Glutamatergic neuron (in vitro differentiated cells): ENCODE measurements at regions not wholly inside any gene's neighbourhood (a gene's known extent, or its start where the extent isn't known, plus 50 kb on each side); places are given as distances from the start of the nearest gene placed in this dataset.
"Not testable (repeated sequence)": the region's sequence is repeated elsewhere in the genome, so short reads cannot be mapped to it uniquely, and the experiment has no call there.

Experiments used
- DNase-seq: peaks from one replicate; pipeline ENCODE4 v3.0.0; 2022
- H3K27ac Mint-ChIP-seq: one replicate; pipeline ENCODE4 v1.8.0; 2020; ENCODE audit warnings: mild to moderate bottlenecking, mixed read lengths, inconsistent platforms; ENCODE audit not compliant: unreplicated experiment
- H3K27me3 Mint-ChIP-seq: one replicate; pipeline ENCODE4 v1.8.0; 2020; ENCODE audit warnings: mild to moderate bottlenecking, moderate library complexity, mixed read lengths, inconsistent platforms; ENCODE audit not compliant: unreplicated experiment
- H3K36me3 Mint-ChIP-seq: one replicate; pipeline ENCODE4 v1.8.0; 2020; ENCODE audit warnings: mild to moderate bottlenecking, mixed read lengths, inconsistent platforms; ENCODE audit not compliant: unreplicated experiment
- H3K4me1 Mint-ChIP-seq: one replicate; pipeline ENCODE4 v1.8.0; 2020; ENCODE audit warnings: mild to moderate bottlenecking, low read depth, mixed read lengths, inconsistent platforms; ENCODE audit not compliant: unreplicated experiment
- H3K4me3 Mint-ChIP-seq: one replicate; pipeline ENCODE4 v1.8.0; 2020; ENCODE audit warnings: mild to moderate bottlenecking, mixed read lengths, inconsistent platforms; ENCODE audit not compliant: unreplicated experiment
- H3K9me3 Mint-ChIP-seq: one replicate; pipeline ENCODE4 v1.8.0; 2020; ENCODE audit warnings: mild to moderate bottlenecking, moderate library complexity, mixed read lengths, inconsistent platforms; ENCODE audit not compliant: unreplicated experiment
- TF ChIP-seq, protein P1 (sequence below): fragments of 200-600 bp; sonication (generic); IDR thresholded peaks from one replicate; pipeline ENCODE4 v1.5.0; 2021; ENCODE audit not compliant: partially characterized antibody, unreplicated experiment

DNA sequence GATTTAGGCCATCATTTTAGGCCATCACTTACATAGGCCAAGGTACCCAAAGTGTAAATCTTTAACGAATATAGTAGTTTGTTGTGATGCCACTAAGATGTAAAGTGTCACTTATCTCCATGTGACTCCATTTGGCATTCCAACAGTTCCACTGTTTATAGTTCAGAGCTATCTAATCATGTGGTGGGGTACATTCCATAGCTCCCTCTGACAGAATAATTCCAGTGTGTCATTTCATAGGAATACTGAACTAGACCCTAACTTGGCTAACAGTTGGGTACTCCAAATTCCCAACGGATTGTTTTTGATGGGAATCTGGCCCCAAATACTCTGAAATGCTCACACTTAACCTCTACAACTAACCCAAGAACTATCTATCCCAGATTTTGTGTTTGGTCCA is 76.7 kb upstream of the FST start:
- no peaks in the 10 kb centered on the region for H3K9me3 Mint-ChIP-seq
- H3K4me1 Mint-ChIP-seq, result no peaks in the 10 kb centered on the region
- TF ChIP-seq, protein P1, sequence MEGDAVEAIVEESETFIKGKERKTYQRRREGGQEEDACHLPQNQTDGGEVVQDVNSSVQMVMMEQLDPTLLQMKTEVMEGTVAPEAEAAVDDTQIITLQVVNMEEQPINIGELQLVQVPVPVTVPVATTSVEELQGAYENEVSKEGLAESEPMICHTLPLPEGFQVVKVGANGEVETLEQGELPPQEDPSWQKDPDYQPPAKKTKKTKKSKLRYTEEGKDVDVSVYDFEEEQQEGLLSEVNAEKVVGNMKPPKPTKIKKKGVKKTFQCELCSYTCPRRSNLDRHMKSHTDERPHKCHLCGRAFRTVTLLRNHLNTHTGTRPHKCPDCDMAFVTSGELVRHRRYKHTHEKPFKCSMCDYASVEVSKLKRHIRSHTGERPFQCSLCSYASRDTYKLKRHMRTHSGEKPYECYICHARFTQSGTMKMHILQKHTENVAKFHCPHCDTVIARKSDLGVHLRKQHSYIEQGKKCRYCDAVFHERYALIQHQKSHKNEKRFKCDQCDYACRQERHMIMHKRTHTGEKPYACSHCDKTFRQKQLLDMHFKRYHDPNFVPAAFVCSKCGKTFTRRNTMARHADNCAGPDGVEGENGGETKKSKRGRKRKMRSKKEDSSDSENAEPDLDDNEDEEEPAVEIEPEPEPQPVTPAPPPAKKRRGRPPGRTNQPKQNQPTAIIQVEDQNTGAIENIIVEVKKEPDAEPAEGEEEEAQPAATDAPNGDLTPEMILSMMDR, result no peak
- no peak for DNase-seq
- no peaks in the 10 kb centered on the region for H3K27me3 Mint-ChIP-seq
- no peak overlapping the region for H3K4me3 Mint-ChIP-seq
- H3K36me3 Mint-ChIP-seq, result no peaks in the 10 kb centered on the region
- H3K27ac Mint-ChIP-seq, result no peak overlapping the region

- no peaks in the 10 kb centered on the region for H3K9me3 Mint-ChIP-seq
- no peaks in the 10 kb centered on the region for H3K4me1 Mint-ChIP-seq
- no peak overlapping the region for H3K4me3 Mint-ChIP-seq
- TF ChIP-seq, protein P1, result no peak
- no peak for DNase-seq
- H3K27ac Mint-ChIP-seq, result no peak overlapping the region
- H3K36me3 Mint-ChIP-seq, result no peaks in the 10 kb centered on the region
- H3K27me3 Mint-ChIP-seq, result no peaks in the 10 kb centered on the region
Observed at GRCh38 chr5:53405396-53405795, 75.0 kb upstream of the FST start.

GRCh38 chr5:53406630-53407316 is 73.7 kb upstream of the FST start:
- no peaks in the 10 kb centered on the region for H3K27me3 Mint-ChIP-seq
- H3K36me3 Mint-ChIP-seq, result no peaks in the 10 kb centered on the region
- no peak overlapping the region for H3K27ac Mint-ChIP-seq
- no peak for DNase-seq
- TF ChIP-seq, protein P1, result no peak
- no peak overlapping the region for H3K4me3 Mint-ChIP-seq
- H3K4me1 Mint-ChIP-seq, result no peaks in the 10 kb centered on the region
- H3K9me3 Mint-ChIP-seq, result no peaks in the 10 kb centered on the region

GRCh38 chr5:53407373-53407772 is 73.1 kb upstream of the FST start:
- no peaks in the 10 kb centered on the region for H3K27me3 Mint-ChIP-seq
- no peak overlapping the region for H3K27ac Mint-ChIP-seq

GRCh38 chr5:53411388-53411787 is 69.0 kb upstream of the FST start:
- Mint-ChIP-seq H3K36me3 (no peaks in the 10 kb centered on the region), H3K4me3 (no peak overlapping the region), H3K4me1 (no peaks in the 10 kb centered on the region), H3K9me3 (no peaks in the 10 kb centered on the region), H3K27ac (no peak overlapping the region), H3K27me3 (no peaks in the 10 kb centered on the region)
- no peak for DNase-seq
- TF ChIP-seq, protein P1, result no peak

More at GRCh38 chr5:53407373-53407772, 73.1 kb upstream of the FST start:
- no peak for DNase-seq
- Mint-ChIP-seq H3K9me3 (no peaks in the 10 kb centered on the region), H3K4me1 (no peaks in the 10 kb centered on the region), H3K36me3 (no peaks in the 10 kb centered on the region), H3K4me3 (no peak overlapping the region)
- TF ChIP-seq, protein P1, result no peak

DNA sequence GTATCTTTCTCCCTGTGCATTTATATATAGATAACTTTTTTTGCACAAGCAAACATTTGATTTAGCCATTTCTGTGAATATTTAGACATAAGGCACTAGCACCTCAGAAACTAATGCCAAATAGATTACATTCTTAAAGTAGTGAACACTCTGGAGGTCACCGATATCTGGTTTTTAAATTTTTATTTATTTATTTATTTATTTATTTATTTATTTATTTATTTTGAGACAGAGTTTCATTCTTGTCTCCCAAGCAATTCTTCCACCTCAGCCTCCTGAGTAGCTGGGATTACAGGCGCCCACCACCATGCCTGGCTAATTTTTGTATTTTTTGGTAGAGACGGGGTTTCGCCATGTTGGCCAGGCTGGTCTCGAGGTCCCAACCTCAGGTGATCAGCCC is 67.9 kb upstream of the FST start:
- H3K27ac Mint-ChIP-seq, H3K9me3 Mint-ChIP-seq, H3K4me1 Mint-ChIP-seq, H3K4me3 Mint-ChIP-seq, DNase-seq, H3K27me3 Mint-ChIP-seq, H3K36me3 Mint-ChIP-seq: not testable (repeated sequence)
